ENCODE measurements at regions not wholly inside any gene's neighbourhood (a gene's known extent, or its start where the extent isn't known, plus 50 kb on each side); places are given as distances from the start of the nearest gene placed in this dataset.

GRCh38 chr6:141685416-141685815 lies 447.3 kb upstream of the GJE1 start:
- TF ChIP-seq, protein P1, sequence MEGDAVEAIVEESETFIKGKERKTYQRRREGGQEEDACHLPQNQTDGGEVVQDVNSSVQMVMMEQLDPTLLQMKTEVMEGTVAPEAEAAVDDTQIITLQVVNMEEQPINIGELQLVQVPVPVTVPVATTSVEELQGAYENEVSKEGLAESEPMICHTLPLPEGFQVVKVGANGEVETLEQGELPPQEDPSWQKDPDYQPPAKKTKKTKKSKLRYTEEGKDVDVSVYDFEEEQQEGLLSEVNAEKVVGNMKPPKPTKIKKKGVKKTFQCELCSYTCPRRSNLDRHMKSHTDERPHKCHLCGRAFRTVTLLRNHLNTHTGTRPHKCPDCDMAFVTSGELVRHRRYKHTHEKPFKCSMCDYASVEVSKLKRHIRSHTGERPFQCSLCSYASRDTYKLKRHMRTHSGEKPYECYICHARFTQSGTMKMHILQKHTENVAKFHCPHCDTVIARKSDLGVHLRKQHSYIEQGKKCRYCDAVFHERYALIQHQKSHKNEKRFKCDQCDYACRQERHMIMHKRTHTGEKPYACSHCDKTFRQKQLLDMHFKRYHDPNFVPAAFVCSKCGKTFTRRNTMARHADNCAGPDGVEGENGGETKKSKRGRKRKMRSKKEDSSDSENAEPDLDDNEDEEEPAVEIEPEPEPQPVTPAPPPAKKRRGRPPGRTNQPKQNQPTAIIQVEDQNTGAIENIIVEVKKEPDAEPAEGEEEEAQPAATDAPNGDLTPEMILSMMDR (IDR thresholded peaks at IDR 0.05): no peak
- DNase-seq (ENCODE audit: low spot score): no peak

GRCh38 chr6:141682391-141682790 lies 450.3 kb upstream of the GJE1 start:
- TF ChIP-seq, protein P1 (IDR thresholded peaks at IDR 0.05): no peak
- no peak overlapping the region for H3K4me3 ChIP-seq
- no peak overlapping the region for H3K27ac ChIP-seq
- DNase-seq (ENCODE audit: low spot score): no peak

More at GRCh38 chr6:141685416-141685815, 447.3 kb upstream of the GJE1 start:
- Histone ChIP-seq H3K27ac (no peak overlapping the region), H3K4me3 (no peak overlapping the region)

DNA sequence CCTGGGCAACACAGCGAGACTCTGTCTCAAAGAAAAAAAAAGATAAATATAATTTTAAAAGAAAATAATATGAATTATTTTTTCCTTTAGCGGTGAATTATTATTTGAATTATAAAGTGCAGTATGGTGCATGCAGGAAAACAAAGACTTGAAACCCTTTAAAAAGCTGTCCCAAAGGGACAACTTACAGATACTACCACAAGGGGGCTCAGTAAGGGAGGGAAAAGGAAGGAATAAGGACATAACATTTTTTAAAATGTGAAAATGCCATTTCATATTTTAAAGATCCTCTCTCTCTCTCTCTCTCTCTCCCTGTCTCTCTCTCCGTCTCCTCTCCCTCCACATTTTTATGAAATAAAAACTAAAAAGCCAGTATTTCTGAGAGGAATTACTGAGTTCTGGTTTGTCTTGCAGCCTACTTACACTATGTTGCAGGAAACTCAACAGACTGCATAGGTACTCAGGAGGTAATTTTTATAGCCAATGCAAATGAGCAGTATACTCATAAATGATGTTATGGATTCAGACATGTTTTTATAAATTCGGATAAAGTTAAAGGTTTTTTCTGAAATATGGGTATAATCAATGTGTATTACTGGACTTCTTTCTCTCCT lies 455.0 kb upstream of the GJE1 start:
- Histone ChIP-seq H3K4me3 (no peak overlapping the region), H3K27ac (no peak overlapping the region)
- TF ChIP-seq, protein P1 (IDR thresholded peaks at IDR 0.05): no peak
- no peak for DNase-seq (ENCODE audit: low spot score)

- DNase-seq (ENCODE audit: low spot score): no peak
- TF ChIP-seq, protein P1 (IDR thresholded peaks at IDR 0.05): no peak
Measured at GRCh38 chr6:141675957-141676356, 456.8 kb upstream of the GJE1 start.

DNA sequence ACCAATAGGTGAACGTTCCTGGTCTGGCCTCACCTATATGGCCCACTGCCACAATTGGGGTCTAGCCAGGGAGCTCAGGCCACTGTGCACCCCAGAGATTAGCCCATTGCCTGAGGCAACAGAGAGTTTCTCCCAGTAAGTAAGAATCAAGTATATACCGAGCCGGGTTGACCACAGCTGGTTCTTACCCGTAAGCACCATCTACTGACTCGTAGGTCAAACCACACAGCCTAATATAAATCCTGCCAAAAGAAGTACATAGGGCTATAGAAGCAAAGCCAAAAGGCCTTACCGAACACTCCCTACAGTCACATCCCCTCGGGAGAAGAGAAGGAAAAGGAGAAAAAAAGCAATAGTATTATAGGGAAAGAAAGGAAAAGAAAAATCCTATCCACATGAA lies 463.6 kb upstream of the GJE1 start:
- TF ChIP-seq, protein P1 (IDR thresholded peaks at IDR 0.05): no peak
- Histone ChIP-seq H3K4me3 (no peak overlapping the region), H3K27ac (no peak overlapping the region)
- DNase-seq (ENCODE audit: low spot score): no peak

More at GRCh38 chr6:141675957-141676356, 456.8 kb upstream of the GJE1 start:
- Histone ChIP-seq H3K4me3 (no peak overlapping the region), H3K27ac (no peak overlapping the region)

DNA sequence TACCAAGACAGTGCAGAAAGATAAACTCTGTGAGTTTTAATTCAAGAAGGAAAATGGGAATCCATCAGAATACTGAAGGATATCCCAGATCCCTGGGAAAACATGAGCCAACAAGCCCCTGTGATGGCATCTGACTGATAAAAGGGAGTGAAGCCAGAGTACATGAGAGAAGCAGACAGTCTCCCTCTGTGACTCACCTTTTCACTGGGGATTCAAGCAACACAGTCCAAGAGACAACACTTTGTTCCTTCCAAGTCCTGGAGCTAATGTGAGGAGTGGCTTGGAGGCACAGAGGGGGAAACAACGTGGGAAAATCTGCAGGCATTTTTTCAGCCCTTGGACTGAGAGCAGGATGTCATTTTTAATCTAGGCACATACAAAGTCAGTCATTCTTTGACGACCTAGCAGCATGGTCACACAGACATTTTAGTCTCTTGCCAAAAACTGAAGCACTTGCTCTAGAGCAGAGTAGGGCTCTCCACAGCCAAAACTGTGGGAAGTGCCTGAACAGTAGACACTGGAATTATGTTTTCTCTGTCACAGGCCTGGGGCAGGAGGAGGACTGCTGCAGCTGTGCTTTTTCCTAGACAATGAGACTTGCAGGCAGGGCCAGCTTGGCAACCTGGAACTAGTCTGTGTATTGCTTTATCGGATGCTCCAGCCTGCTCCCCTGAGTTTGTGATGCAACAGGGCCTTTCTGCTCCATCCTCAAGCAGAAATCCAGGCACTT lies 465.0 kb upstream of the GJE1 start:
- no peak overlapping the region for H3K27ac ChIP-seq
- TF ChIP-seq, protein P1 (IDR thresholded peaks at IDR 0.05): no peak
- no peak overlapping the region for H3K4me3 ChIP-seq
- no peak for DNase-seq (ENCODE audit: low spot score)

- H3K4me3 ChIP-seq: no peak overlapping the region
- no peak overlapping the region for H3K27ac ChIP-seq
- no peak for DNase-seq (ENCODE audit: low spot score)
- TF ChIP-seq, protein P1 (IDR thresholded peaks at IDR 0.05): no peak
Measured at GRCh38 chr6:141666187-141666586, 466.5 kb upstream of the GJE1 start.

Measured in coronary artery (tissue), 2 donors.